ENCODE measurements at regions not wholly inside any gene's neighbourhood (a gene's known extent, or its start where the extent isn't known, plus 50 kb on each side); places are given as distances from the start of the nearest gene placed in this dataset.

DNA sequence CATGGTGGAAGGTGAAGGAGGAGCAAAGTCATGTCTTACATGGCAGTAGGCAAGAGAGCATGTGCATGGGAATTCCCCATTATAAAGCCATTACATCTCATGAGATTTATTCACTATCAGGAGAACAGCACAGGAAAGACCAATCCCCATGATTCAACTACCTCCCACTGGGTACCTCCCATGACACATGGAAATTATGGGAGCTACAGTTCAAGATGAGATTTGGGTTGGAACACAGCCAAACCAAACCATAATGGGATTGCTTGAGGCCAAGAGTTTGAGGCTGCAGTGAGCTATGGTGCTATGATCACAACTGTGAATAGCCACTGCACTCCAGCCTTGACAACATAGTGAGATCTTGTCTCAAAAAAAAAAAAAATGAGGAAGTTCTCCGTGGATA is 581.8 kb downstream of the TAF11L14 start:
- TF ChIP-seq, protein P1, sequence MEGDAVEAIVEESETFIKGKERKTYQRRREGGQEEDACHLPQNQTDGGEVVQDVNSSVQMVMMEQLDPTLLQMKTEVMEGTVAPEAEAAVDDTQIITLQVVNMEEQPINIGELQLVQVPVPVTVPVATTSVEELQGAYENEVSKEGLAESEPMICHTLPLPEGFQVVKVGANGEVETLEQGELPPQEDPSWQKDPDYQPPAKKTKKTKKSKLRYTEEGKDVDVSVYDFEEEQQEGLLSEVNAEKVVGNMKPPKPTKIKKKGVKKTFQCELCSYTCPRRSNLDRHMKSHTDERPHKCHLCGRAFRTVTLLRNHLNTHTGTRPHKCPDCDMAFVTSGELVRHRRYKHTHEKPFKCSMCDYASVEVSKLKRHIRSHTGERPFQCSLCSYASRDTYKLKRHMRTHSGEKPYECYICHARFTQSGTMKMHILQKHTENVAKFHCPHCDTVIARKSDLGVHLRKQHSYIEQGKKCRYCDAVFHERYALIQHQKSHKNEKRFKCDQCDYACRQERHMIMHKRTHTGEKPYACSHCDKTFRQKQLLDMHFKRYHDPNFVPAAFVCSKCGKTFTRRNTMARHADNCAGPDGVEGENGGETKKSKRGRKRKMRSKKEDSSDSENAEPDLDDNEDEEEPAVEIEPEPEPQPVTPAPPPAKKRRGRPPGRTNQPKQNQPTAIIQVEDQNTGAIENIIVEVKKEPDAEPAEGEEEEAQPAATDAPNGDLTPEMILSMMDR (IDR thresholded peaks at IDR 0.05): no peak
- TF ChIP-seq ZFX (IDR thresholded peaks at IDR 0.05; ENCODE audit: borderline replicate concordance): no peak
- no peak overlapping the region for H3K27ac ChIP-seq

DNA sequence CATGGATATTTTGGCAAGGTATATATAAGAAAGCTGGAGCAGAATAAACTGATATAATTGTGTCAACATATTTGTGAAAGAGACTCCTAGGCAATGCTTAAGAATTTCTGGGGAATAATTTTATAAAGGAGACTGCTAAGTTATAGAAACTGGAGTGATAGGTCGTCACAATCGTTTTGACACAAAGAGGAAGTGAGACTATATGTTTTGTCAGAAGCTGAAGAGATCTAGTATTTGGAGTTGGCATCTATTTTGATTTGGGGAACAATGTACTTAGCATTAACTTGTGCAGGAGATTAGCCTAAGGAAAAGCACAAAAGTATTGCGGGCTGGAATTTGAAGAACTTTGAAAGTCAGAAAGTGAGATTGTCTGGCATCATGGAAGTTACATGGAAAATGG is 582.5 kb downstream of the TAF11L14 start:
- no peak for TF ChIP-seq ZFX (IDR thresholded peaks at IDR 0.05; ENCODE audit: borderline replicate concordance)
- TF ChIP-seq, protein P1 (IDR thresholded peaks at IDR 0.05): no peak
- no peak overlapping the region for H3K27ac ChIP-seq

DNA sequence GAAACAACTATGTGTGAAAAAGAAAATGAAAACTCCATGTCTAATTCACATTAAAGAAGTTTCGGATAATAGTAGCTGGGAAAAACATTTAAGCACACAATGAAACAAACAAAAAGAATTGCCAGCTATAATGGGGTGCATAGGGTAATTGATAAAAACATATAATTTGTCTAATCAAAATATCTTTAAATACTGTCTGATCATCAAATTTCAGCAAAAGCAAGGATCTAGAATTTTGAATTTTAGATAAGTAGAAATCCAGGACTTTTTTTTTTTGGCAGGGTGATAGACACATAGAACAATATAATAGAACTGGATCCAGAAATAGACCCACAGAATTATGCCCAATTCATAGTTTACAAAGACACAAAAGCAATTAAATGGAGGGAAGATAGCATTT is 585.0 kb downstream of the TAF11L14 start:
- no peak overlapping the region for H3K27ac ChIP-seq
- no peak for TF ChIP-seq ZFX (IDR thresholded peaks at IDR 0.05; ENCODE audit: borderline replicate concordance)
- TF ChIP-seq, protein P1 (IDR thresholded peaks at IDR 0.05): no peak

DNA sequence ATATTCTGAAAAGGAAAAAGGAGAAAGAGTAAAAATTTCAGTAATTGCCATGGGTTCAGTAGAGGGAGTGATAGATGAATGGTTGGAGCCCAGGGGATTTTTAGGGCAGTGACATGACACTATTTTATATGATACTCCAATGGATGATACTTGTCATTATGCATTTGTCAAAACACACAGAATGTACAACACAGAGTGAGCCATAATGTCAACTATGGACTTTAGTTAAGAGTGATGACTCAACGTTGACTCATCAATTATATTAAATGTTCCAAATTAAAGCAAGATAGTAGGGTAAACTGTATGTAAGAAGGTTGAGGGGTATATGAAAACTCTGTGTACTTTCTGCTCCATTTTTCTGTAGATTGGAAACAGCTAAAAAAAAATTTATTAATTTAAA is 586.4 kb downstream of the TAF11L14 start:
- TF ChIP-seq ZFX (IDR thresholded peaks at IDR 0.05; ENCODE audit: borderline replicate concordance): no peak
- TF ChIP-seq, protein P1 (IDR thresholded peaks at IDR 0.05): no peak

DNA sequence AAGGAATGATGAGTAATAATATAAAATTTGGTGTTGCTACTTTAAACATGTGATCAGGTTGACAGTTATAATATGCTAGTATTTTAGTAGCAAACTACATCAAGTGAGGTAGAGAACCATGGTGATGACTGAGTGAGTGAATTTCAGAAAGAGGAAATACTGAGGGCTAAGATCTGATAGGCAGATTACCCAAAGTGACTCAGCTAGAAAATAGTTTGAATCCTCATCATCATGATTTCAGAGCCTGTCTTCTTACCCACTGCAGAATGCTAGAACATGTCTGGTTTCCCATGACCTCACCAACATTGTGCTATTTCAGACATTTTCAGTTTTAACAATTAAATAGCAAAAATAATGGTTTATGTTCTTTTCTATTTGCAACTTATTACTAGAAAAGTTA is 602.1 kb downstream of the TAF11L14 start:
- H3K27ac ChIP-seq: no peak overlapping the region
- no peak for TF ChIP-seq ZFX (IDR thresholded peaks at IDR 0.05; ENCODE audit: borderline replicate concordance)
- TF ChIP-seq, protein P1 (IDR thresholded peaks at IDR 0.05): no peak

More for the DNA sequence above, 586.4 kb downstream of the TAF11L14 start:
- H3K27ac ChIP-seq: no peak overlapping the region

DNA sequence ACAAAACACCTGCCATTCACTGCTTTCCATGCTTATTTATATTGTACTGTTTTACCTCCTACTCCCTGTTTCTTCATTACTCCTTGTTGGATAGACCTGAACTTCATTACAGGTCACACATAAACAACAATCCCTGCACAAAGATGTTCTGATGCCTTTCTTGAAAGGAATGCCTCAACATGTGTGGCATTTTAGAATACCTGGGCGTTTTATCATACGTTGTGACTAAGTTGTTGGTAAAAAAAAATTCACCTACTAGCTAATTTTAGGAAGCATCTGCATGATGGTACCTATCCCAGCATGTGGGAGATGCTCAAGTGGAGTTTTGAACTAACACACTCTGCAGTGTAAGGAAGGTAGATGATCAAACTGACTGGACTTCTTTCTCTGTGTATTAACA is 604.1 kb downstream of the TAF11L14 start:
- TF ChIP-seq ZFX (IDR thresholded peaks at IDR 0.05; ENCODE audit: borderline replicate concordance): no peak
- TF ChIP-seq, protein P1 (IDR thresholded peaks at IDR 0.05): no peak
- no peak overlapping the region for H3K27ac ChIP-seq

DNA sequence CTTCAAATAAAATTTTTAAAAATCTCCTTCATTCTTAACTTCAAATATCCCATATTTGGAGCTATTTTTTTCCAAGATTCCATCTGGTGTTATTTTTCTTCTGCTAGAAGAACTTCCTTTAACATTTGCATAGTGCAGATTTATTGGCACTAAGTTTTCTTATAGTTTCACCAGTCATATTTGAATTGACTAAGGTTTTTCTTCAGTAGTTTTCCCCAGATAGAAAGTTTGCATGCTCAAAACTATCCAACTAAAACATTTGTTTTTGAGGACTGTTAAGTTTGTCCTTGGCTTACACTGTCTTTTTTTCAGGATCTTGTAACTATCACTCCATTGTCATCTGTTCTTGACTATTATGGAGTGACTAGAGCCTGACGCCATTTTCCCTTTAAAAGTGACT is 606.7 kb downstream of the TAF11L14 start:
- TF ChIP-seq, protein P1 (IDR thresholded peaks at IDR 0.05): no peak
- no peak for TF ChIP-seq ZFX (IDR thresholded peaks at IDR 0.05; ENCODE audit: borderline replicate concordance)
- H3K27ac ChIP-seq: no peak overlapping the region

All from 22Rv1 (cell line).